NCI-H1092 treated with DMSO at 0.1 percent for 48 hours (cell line): ENCODE measurements at regions not wholly inside any gene's neighbourhood (a gene's known extent, or its start where the extent isn't known, plus 50 kb on each side); places are given as distances from the start of the nearest gene placed in this dataset.

Source experiments
- DNase-seq: peaks from one replicate; lab custom pipeline; 2025; lab: John Stamatoyannopoulos, UW

- DNase-seq = no peak
These were observed 90.0 kb upstream of the PCDH10 start for GRCh38 chr4:133059117-133059516.

DNA sequence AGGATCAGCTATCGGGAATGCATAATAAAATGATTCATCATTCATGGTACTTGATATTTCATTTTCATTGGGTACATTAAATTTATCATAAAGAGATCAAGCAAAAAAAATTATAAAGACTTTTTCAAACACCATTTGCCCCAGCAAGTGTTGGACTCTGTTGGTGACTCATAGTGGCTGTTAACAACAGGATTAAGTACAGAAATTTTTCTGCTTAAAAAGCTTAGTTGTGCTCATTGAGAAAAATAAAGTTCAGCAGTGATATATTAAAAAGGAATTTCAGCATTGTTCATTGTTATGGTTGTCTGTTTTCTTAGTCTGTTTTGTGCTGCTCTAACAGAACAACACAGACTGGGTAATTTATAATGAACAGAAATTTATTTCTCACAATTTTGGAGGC is 86.2 kb upstream of the PCDH10 start:
- no peak for DNase-seq

DNA sequence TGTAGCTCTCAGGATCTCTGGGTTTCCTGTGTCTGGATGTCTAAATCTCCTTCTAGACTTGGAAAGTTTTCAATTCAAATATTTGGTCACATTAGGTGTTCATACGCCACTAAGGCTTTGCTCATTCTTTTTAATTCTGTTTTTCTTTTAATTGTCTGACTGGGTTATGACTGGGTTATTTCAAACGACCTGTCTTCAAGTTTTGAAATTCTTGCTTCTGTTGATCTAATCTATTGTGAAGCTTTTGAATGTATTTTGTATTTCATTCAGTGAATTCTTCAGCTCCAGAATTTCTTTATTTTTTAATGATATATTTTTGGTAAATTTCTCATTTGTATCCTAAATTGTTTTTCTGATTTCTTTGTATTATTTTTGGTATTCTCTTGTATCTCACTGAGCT is 81.0 kb upstream of the PCDH10 start:
- DNase-seq = no peak

DNA sequence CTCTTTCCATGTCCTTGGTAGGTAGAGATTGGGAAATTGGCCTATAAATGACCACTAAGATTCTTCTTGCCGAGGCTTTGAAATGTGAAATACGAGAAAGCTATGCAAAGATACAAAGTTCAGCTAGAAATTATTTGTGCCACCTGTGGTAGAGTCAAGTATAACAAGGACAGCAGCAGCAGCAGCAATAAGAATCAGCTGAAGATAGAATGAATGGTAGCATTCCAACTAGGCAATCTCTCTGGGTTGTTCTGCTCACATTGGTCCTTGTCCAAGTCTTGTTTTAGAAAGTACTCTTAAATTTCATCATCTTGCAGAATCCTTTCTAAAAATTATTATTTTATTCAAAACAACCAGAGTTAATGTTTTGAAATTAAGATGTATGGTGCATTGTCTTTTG is 67.8 kb upstream of the PCDH10 start:
- DNase-seq = no peak

DNA sequence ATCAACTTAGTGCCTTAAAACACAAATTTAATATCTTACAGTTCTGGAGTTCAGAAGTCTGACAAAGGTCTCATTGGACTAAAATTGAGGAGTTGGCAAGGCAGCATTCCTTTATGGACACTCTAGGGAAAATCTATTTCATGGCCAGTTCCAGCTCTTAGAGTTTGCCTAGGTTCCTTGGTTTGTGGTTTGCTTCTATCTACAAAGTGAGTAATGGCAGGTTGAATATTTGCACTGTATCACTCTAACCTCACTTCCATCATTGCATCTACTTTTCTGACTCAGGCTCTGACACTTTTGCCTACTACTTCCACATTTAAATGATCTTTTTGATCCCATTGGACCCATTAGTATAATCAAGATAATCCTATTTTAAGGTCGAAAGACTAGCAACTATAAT is 64.7 kb upstream of the PCDH10 start:
- DNase-seq = no peak

- no peak for DNase-seq
These were observed 53.5 kb upstream of the PCDH10 start for GRCh38 chr4:133095591-133095990.

DNA sequence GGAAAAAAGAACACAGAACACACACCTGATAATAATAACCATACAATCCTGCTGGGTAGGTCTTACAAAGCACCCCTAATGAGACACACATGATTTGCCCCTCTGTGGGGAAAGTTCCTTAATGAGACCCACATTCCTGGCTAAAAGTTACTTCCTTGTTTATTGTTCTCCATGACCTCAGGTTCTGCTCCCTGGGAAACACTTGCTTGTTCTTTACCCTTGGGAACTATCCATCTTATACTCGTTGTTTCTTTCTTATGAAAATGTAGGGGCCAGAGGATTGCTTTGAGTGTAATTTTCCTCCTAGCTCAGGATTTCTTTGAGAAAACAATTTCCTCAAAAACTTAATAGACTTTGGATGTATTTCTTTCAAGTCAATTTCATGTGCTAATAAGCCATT is 52.1 kb upstream of the PCDH10 start:
- DNase-seq = no peak
